HepG2 (cell line): ENCODE measurements at regions not wholly inside any gene's neighbourhood (a gene's known extent, or its start where the extent isn't known, plus 50 kb on each side); places are given as distances from the start of the nearest gene placed in this dataset.

Experiments
- ATAC-seq: fragments of 200-7000 bp; cut with Tn5 transposase; 3 replicates; pipeline ENCODE4 v1.9.1; 2020; ENCODE audit warnings: mild to moderate bottlenecking, moderate library complexity
- BruUV-seq: library from RNA; stranded (reverse); fragments of 400-500 nt; replicated peaks from 2 replicates; lab custom pipeline; 2021; lab: Mats Ljungman, UMichigan
- CTCF ChIA-PET: fragments of 300-600 bp; formaldehyde crosslinking; extraction: SDS; loops from one replicate; lab custom pipeline; 2021; ENCODE audit warnings: low total read pairs, inconsistent platforms, low intra/inter-chr PET ratio; lab: Yijun Ruan, JAX
- POLR2A ChIA-PET: fragments of 350-600 bp; sonication (Branson Sonifier 250); formaldehyde crosslinking; loops from one replicate; lab custom pipeline; 2020; ENCODE audit warnings: antibody characterized with exemption, inconsistent platforms; lab: Yijun Ruan, JAX
- DNase-seq: peaks from one replicate; pipeline ENCODE4 v3.0.0-alpha.2; 2015; ENCODE audit warnings: low spot score
- FAIRE-seq: peaks from 3 replicates; lab custom pipeline; 2011; peaks lifted over from hg19 to GRCh38; lab: Jason Lieb, UNC
- H2AFZ ChIP-seq: one replicate; pipeline ENCODE4 v1.6.1; 2011; ENCODE audit warnings: low read length, inconsistent platforms
- H3K27ac ChIP-seq: fragments of 300-600 bp; 3 replicates; pipeline ENCODE4 v1.8.0; 2011; ENCODE audit warnings: mixed run types, mild to moderate bottlenecking, mixed read lengths, low read length, inconsistent platforms; ENCODE audit not compliant: insufficient read depth; ENCODE audit errors: extremely low read length
- H3K27me3 ChIP-seq, 2 experiments: fragments of 200-600 bp in 1 of 2; 2 replicates in 1 of 2; 3 replicates in 1 of 2; pipeline versions ENCODE4 v1.6.0 to v1.8.0; 2011; ENCODE audit warnings: low read length in 2 of 2, mild to moderate bottlenecking in 2 of 2, moderate library complexity in 2 of 2, inconsistent platforms in 1 of 2; ENCODE audit not compliant: insufficient read depth in 2 of 2, control insufficient read depth in 1 of 2
- H3K36me3 ChIP-seq, 2 experiments: fragments of 200-600 bp in 1 of 2; replicated peaks in 1 of 2; 2 replicates in 1 of 2; 3 replicates in 1 of 2; pipeline versions ENCODE4 v1.5.1 to v1.8.0; 2011; ENCODE audit warnings: low read length in 2 of 2, inconsistent platforms in 1 of 2; ENCODE audit not compliant: insufficient read depth in 2 of 2, control insufficient read depth in 1 of 2
- H3K4me1 ChIP-seq: 2 replicates; pipeline ENCODE4 v1.5.1; 2012; ENCODE audit warnings: low read length, inconsistent platforms; ENCODE audit not compliant: insufficient read depth
- H3K4me2 ChIP-seq: 2 replicates; pipeline ENCODE4 v1.6.0; 2011; ENCODE audit warnings: low read depth, low read length, inconsistent platforms
- H3K4me3 ChIP-seq, 3 experiments: fragments of 200-600 bp in 1 of 3; sonication (generic), shearing (Covaris generic) in 1 of 3; replicated peaks in 1 of 3; 2 replicates each; pipeline ENCODE4 v1.5.1; 2011 to 2016; ENCODE audit warnings: low read length in 3 of 3, inconsistent platforms in 2 of 3, low read depth in 2 of 3, mild to moderate bottlenecking in 2 of 3, control low read depth in 1 of 3, mixed read lengths in 1 of 3; ENCODE audit not compliant: insufficient read depth in 1 of 3
- H3K79me2 ChIP-seq: one replicate; pipeline ENCODE4 v1.6.1; 2011; ENCODE audit warnings: low read length, inconsistent platforms; ENCODE audit not compliant: insufficient read depth
- H3K9ac ChIP-seq: 2 replicates; pipeline ENCODE4 v1.6.0; 2011; ENCODE audit warnings: mild to moderate bottlenecking, low read depth, low read length, inconsistent platforms; ENCODE audit not compliant: insufficient read depth
- H3K9me3 ChIP-seq: 2 replicates; pipeline ENCODE4 v1.5.1; 2012; ENCODE audit warnings: mild to moderate bottlenecking, low read length
- H4K20me1 ChIP-seq: 2 replicates; pipeline ENCODE4 v1.6.0; 2011; ENCODE audit warnings: inconsistent platforms, mild to moderate bottlenecking, low read length, moderate library complexity; ENCODE audit not compliant: insufficient read depth
- FOSL1 ChIP-seq: sonication (generic); formaldehyde crosslinking; IDR thresholded peaks from 2 replicates; pipeline ENCODE4 v1.9.0; 2021; ENCODE audit warnings: missing genetic modification reagents, borderline replicate concordance
- GATAD1 ChIP-seq: IDR thresholded peaks from 2 replicates; pipeline ENCODE4 v1.6.1; 2016; ENCODE audit warnings: missing genetic modification reagents, missing compliant biosample characterization
- KLF11 ChIP-seq: IDR thresholded peaks from 2 replicates; pipeline ENCODE4 v1.6.1; 2016; ENCODE audit warnings: missing compliant biosample characterization
- MTA1 ChIP-seq: sonication (generic); formaldehyde crosslinking; IDR thresholded peaks from 2 replicates; pipeline ENCODE4 v1.4.0; 2020; ENCODE audit warnings: missing genetic modification reagents, mild to moderate bottlenecking, borderline replicate concordance
- ZFP36 ChIP-seq: fragments of 150-350 bp; IDR thresholded peaks from 2 replicates; pipeline ENCODE4 v1.6.1; 2018; ENCODE audit warnings: borderline replicate concordance, low read length, low read depth; ENCODE audit not compliant: partially characterized antibody
- ZFP36L2 ChIP-seq: sonication (generic); formaldehyde crosslinking; IDR thresholded peaks from 2 replicates; pipeline ENCODE4 v1.4.0; 2020; ENCODE audit warnings: missing genetic modification reagents
- ZSCAN21 ChIP-seq: sonication (generic); formaldehyde crosslinking; IDR thresholded peaks from 2 replicates; pipeline ENCODE4 v1.8.0; 2022; ENCODE audit warnings: mild to moderate bottlenecking, missing genetic modification reagents, moderate library complexity, borderline replicate concordance
- WGBS: methylation state at CpG from one replicate; pipeline ENCODE4 v1.1.6; 2017; ENCODE audit warnings: low lambda C conversion rate; 5-methylcytosine and 5-hydroxymethylcytosine counted together
- in situ Hi-C: cut with HindIII; loops from 2 replicates; pipeline ENCODE4 v1.10.0; 2017; ENCODE audit warnings: low pct_unique_long_range_greater_than_20kb; ENCODE audit not compliant: extremely low pct_ligation_motif_present
- intact Hi-C: fragments of 100-400 bp; cut with micrococcal nuclease; formaldehyde crosslinking; loops from one replicate; pipeline ENCODE4 v1.10.0; 2022; ENCODE audit not compliant: unreplicated experiment
- TF ChIP-seq, protein P1 (sequence below): sonication (generic); formaldehyde crosslinking; IDR thresholded peaks from 2 replicates; pipeline ENCODE4 v1.4.0; 2020; ENCODE audit warnings: missing genetic modification reagents, borderline replicate concordance
- TF ChIP-seq, protein P2 (sequence below): sonication (generic); formaldehyde crosslinking; IDR thresholded peaks from 2 replicates; pipeline ENCODE4 v1.5.1; 2020; ENCODE audit warnings: mild to moderate bottlenecking, missing genetic modification reagents
- TF ChIP-seq, protein P3 (sequence below): sonication (generic); IDR thresholded peaks from 2 replicates; pipeline ENCODE4 v1.6.1; 2016; ENCODE audit warnings: low read depth, borderline replicate concordance
- TF ChIP-seq, protein P4 (sequence below): sonication (generic); formaldehyde crosslinking; conservative IDR thresholded peaks from 2 replicates; pipeline ENCODE4 v1.4.0; 2020; ENCODE audit warnings: missing genetic modification reagents

DNA sequence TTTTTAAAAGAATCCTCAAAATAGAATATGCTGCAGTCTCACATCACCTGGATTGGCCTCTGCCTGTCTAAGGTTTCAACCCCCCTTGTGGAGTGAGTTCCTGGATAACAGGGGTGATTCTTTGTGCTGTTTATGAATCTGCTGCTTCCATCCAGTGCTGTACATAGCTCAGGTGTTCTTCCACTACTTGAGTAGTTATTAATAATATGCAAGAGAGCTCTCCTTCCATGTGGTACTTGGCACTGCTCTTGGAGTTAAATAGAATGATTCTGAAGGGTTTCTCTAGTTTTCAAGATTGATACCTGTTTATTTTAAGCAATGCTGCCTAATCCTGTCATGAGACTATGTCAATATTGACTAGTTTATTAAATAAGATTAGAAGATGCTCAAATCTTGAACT, 273.6 kb downstream of the RDH14 start:
- Histone ChIP-seq H3K36me3 (no peaks in the 10 kb centered on the region), H3K4me1 (no peaks in the 10 kb centered on the region)
- TF ChIP-seq, protein P1, sequence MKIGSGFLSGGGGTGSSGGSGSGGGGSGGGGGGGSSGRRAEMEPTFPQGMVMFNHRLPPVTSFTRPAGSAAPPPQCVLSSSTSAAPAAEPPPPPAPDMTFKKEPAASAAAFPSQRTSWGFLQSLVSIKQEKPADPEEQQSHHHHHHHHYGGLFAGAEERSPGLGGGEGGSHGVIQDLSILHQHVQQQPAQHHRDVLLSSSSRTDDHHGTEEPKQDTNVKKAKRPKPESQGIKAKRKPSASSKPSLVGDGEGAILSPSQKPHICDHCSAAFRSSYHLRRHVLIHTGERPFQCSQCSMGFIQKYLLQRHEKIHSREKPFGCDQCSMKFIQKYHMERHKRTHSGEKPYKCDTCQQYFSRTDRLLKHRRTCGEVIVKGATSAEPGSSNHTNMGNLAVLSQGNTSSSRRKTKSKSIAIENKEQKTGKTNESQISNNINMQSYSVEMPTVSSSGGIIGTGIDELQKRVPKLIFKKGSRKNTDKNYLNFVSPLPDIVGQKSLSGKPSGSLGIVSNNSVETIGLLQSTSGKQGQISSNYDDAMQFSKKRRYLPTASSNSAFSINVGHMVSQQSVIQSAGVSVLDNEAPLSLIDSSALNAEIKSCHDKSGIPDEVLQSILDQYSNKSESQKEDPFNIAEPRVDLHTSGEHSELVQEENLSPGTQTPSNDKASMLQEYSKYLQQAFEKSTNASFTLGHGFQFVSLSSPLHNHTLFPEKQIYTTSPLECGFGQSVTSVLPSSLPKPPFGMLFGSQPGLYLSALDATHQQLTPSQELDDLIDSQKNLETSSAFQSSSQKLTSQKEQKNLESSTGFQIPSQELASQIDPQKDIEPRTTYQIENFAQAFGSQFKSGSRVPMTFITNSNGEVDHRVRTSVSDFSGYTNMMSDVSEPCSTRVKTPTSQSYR (CRISPR knock-in tag) = no peak
- TF ChIP-seq FOSL1 (CRISPR knock-in tag) = no peak
- TF ChIP-seq, all 625 proteins: peak for 0
- no peak for FAIRE-seq
- intact Hi-C loops (no loop called here), in situ Hi-C loops (no loop called here)
- no peak for ATAC-seq
- Histone ChIP-seq H3K9me3 (no peaks in the 10 kb centered on the region), H3K79me2 (no peaks in the 10 kb centered on the region), H3K9ac (no peak overlapping the region), H3K27ac (no peak overlapping the region), H3K4me3 (no peak overlapping the region), H4K20me1 (no peaks in the 10 kb centered on the region), H3K4me2 (no peak overlapping the region), H3K27me3 (no peaks in the 10 kb centered on the region), H2AFZ (no peak overlapping the region)
- no TSS peak for BruUV-seq
- POLR2A ChIA-PET = no interaction called here
- CTCF ChIA-PET = no interaction called here
- DNase-seq = no peak

DNA sequence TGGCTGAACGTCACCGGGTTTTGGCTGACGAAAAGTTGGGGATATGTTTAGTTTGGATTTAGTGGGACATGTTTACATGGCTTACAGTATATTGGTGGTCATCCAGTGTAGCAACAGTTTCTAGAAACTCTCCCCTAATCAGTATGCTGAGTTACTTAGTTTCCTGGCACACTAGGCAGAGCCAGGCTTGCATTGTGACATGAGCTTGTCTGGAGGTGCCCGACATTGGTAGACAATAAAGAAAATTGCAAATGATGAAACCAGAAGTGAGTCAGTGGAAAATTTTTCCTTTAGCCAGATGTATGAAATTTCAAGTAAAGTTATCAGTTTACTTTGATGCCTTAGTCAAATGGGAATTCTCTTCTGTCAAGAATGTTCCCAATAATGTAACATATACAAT, 276.1 kb downstream of the RDH14 start:
- intact Hi-C loops (no loop called here), in situ Hi-C loops (no loop called here)
- CTCF ChIA-PET = no interaction called here
- DNase-seq (no peak), FAIRE-seq (no peak), ATAC-seq (no peak)
- no peaks in the 10 kb centered on the region for H3K9me3 ChIP-seq
- POLR2A ChIA-PET = no interaction called here
- no peak overlapping the region for H2AFZ ChIP-seq
- H3K79me2 ChIP-seq = no peaks in the 10 kb centered on the region
- H3K27me3 ChIP-seq = no peaks in the 10 kb centered on the region
- no peak overlapping the region for H3K4me2 ChIP-seq
- H3K9ac ChIP-seq = no peak overlapping the region
- H3K4me1 ChIP-seq = no peaks in the 10 kb centered on the region
- H3K27ac ChIP-seq = no peak overlapping the region
- no peak overlapping the region for H3K4me3 ChIP-seq
- 56% methylated on average over 4 of the region's 4 CpGs for WGBS
- no peaks in the 10 kb centered on the region for H4K20me1 ChIP-seq
- BruUV-seq = no TSS peak
- no peaks in the 10 kb centered on the region for H3K36me3 ChIP-seq
- TF ChIP-seq ZSCAN21 (CRISPR knock-in tag) = no peak
- TF ChIP-seq, protein P2, sequence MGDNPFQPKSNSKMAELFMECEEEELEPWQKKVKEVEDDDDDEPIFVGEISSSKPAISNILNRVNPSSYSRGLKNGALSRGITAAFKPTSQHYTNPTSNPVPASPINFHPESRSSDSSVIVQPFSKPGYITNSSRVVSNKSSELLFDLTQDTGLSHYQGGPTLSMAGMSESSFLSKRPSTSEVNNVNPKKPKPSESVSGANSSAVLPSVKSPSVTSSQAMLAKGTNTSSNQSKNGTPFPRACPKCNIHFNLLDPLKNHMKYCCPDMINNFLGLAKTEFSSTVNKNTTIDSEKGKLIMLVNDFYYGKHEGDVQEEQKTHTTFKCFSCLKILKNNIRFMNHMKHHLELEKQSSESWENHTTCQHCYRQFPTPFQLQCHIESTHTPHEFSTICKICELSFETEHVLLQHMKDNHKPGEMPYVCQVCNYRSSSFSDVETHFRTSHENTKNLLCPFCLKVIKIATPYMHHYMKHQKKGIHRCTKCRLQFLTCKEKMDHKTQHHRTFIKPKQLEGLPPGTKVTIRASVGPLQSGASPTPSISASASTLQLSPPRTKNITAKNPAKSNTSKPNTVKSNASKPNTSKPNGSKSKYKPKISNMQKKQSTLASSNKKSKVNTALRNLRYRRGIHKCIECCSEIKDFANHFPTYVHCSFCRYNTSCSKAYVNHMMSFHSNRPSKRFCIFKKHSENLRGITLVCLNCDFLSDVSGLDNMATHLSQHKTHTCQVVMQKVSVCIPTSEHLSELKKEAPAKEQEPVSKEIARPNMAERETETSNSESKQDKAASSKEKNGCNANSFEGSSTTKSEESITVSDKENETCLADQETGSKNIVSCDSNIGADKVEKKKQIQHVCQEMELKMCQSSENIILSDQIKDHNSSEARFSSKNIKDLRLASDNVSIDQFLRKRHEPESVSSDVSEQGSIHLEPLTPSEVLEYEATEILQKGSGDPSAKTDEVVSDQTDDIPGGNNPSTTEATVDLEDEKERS (CRISPR knock-in tag) = no peak
- no peak for TF ChIP-seq ZFP36L2 (CRISPR knock-in tag)
- TF ChIP-seq GATAD1 (CRISPR knock-in tag) = no peak
- TF ChIP-seq, protein P3, sequence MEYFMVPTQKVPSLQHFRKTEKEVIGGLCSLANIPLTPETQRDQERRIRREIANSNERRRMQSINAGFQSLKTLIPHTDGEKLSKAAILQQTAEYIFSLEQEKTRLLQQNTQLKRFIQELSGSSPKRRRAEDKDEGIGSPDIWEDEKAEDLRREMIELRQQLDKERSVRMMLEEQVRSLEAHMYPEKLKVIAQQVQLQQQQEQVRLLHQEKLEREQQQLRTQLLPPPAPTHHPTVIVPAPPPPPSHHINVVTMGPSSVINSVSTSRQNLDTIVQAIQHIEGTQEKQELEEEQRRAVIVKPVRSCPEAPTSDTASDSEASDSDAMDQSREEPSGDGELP = no peak
- TF ChIP-seq KLF11 (CRISPR knock-in tag) = no peak
- TF ChIP-seq, protein P4, sequence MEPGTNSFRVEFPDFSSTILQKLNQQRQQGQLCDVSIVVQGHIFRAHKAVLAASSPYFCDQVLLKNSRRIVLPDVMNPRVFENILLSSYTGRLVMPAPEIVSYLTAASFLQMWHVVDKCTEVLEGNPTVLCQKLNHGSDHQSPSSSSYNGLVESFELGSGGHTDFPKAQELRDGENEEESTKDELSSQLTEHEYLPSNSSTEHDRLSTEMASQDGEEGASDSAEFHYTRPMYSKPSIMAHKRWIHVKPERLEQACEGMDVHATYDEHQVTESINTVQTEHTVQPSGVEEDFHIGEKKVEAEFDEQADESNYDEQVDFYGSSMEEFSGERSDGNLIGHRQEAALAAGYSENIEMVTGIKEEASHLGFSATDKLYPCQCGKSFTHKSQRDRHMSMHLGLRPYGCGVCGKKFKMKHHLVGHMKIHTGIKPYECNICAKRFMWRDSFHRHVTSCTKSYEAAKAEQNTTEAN (CRISPR knock-in tag) = no peak
- TF ChIP-seq ZFP36 = no peak
- no peak for TF ChIP-seq MTA1 (CRISPR knock-in tag)
